Astrocyte (in vitro differentiated cells and primary cell): ENCODE measurements at regions not wholly inside any gene's neighbourhood (a gene's known extent, or its start where the extent isn't known, plus 50 kb on each side); places are given as distances from the start of the nearest gene placed in this dataset.

Source experiments
- DNase-seq: peaks from one replicate; pipeline ENCODE4 v3.0.0-alpha.2; 2010; ENCODE audit warnings: low read depth
- FAIRE-seq: peaks from 2 replicates; lab custom pipeline; 2011; peaks lifted over from hg19 to GRCh38; lab: Jason Lieb, UNC
- H2AFZ ChIP-seq: 2 replicates; pipeline ENCODE4 v1.6.0; 2012; ENCODE audit warnings: low read depth, low read length, inconsistent platforms
- H3K27ac ChIP-seq: 2 replicates; pipeline ENCODE4 v1.5.1; 2011; ENCODE audit warnings: low read depth, low read length, inconsistent platforms
- H3K27me3 ChIP-seq: 2 replicates; pipeline ENCODE4 v1.6.0; 2011; ENCODE audit warnings: low read length, inconsistent platforms; ENCODE audit not compliant: insufficient read depth
- H3K36me3 ChIP-seq: 2 replicates; pipeline ENCODE4 v1.5.1; 2011; ENCODE audit warnings: low read length, inconsistent platforms; ENCODE audit not compliant: insufficient read depth
- H3K4me1 ChIP-seq: 2 replicates; pipeline ENCODE4 v1.5.1; 2011; ENCODE audit warnings: low read length, inconsistent platforms; ENCODE audit not compliant: insufficient read depth
- H3K4me2 ChIP-seq: 2 replicates; pipeline ENCODE4 v1.6.0; 2012; ENCODE audit warnings: low read length, inconsistent platforms
- H3K4me3 ChIP-seq: 2 replicates; pipeline ENCODE4 v1.5.1; 2011; ENCODE audit warnings: low read depth, mild to moderate bottlenecking, low read length, inconsistent platforms; ENCODE audit not compliant: insufficient read depth
- H3K79me2 ChIP-seq: 2 replicates; pipeline ENCODE4 v1.6.0; 2012; ENCODE audit warnings: mild to moderate bottlenecking, low read length, inconsistent platforms; ENCODE audit not compliant: insufficient read depth
- H3K9ac ChIP-seq: 2 replicates; pipeline ENCODE4 v1.6.0; 2012; ENCODE audit warnings: mild to moderate bottlenecking, low read length, inconsistent platforms
- H3K9me3 ChIP-seq: 2 replicates; pipeline ENCODE4 v1.5.1; 2012; ENCODE audit warnings: low read depth, mild to moderate bottlenecking, low read length, inconsistent platforms; ENCODE audit not compliant: insufficient read depth
- H4K20me1 ChIP-seq: 2 replicates; pipeline ENCODE4 v1.6.0; 2012; ENCODE audit warnings: low read length, inconsistent platforms; ENCODE audit not compliant: insufficient read depth
- H3K27ac Mint-ChIP-seq: one replicate; pipeline ENCODE4 v1.8.0; 2021; ENCODE audit warnings: mild to moderate bottlenecking, mixed read lengths; ENCODE audit not compliant: unreplicated experiment
- H3K27me3 Mint-ChIP-seq: one replicate; pipeline ENCODE4 v1.8.0; 2021; ENCODE audit warnings: low read depth, mixed read lengths; ENCODE audit not compliant: unreplicated experiment
- H3K36me3 Mint-ChIP-seq: one replicate; pipeline ENCODE4 v1.8.0; 2021; ENCODE audit warnings: low read depth, mixed read lengths; ENCODE audit not compliant: unreplicated experiment
- H3K4me1 Mint-ChIP-seq: one replicate; pipeline ENCODE4 v1.8.0; 2021; ENCODE audit warnings: low read depth, mixed read lengths; ENCODE audit not compliant: unreplicated experiment
- H3K4me3 Mint-ChIP-seq: one replicate; pipeline ENCODE4 v1.8.0; 2021; ENCODE audit warnings: mild to moderate bottlenecking, moderate library complexity, mixed read lengths; ENCODE audit not compliant: unreplicated experiment
- H3K9me3 Mint-ChIP-seq: one replicate; pipeline ENCODE4 v1.8.0; 2021; ENCODE audit warnings: mild to moderate bottlenecking, mixed read lengths; ENCODE audit not compliant: unreplicated experiment
- CTCF ChIP-seq: IDR thresholded peaks from 2 replicates; pipeline ENCODE4 v1.5.1; 2011; ENCODE audit warnings: low read depth, mild to moderate bottlenecking, inconsistent platforms, low read length, moderate library complexity; ENCODE audit not compliant: insufficient read depth
- EZH2 ChIP-seq: IDR thresholded peaks from 2 replicates; pipeline ENCODE4 v1.6.1; 2012; ENCODE audit warnings: mild to moderate bottlenecking, low read length, inconsistent platforms; ENCODE audit not compliant: insufficient read depth

- FAIRE-seq (no peak), DNase-seq (peak; percentile 23)
- H3K27ac ChIP-seq, result no peak overlapping the region
- peaks cover 17% of the 10 kb centered on the region for H3K27me3 ChIP-seq
- H3K36me3 ChIP-seq, result no peaks in the 10 kb centered on the region
- H3K79me2 ChIP-seq, result no peaks in the 10 kb centered on the region
- Mint-ChIP-seq H3K4me3 (no peak overlapping the region), H3K9me3 (peaks cover 6% of the 10 kb centered on the region), H3K27ac (no peak overlapping the region), H3K27me3 (peaks cover 62% of the 10 kb centered on the region), H3K4me1 (peaks cover 10% of the 10 kb centered on the region), H3K36me3 (no peaks in the 10 kb centered on the region)
- H3K9ac ChIP-seq, result no peak overlapping the region
- H3K4me1 ChIP-seq, result peaks cover 3% of the 10 kb centered on the region
- no peak overlapping the region for H3K4me2 ChIP-seq
- H3K9me3 ChIP-seq, result no peaks in the 10 kb centered on the region
- no peak overlapping the region for H2AFZ ChIP-seq
- H4K20me1 ChIP-seq, result no peaks in the 10 kb centered on the region
- H3K4me3 ChIP-seq, result no peak overlapping the region
- TF ChIP-seq CTCF, result no peak
- no peak for TF ChIP-seq EZH2
These were observed 172.8 kb upstream of the PMEPA1 start for GRCh38 chr20:57882451-57883161.

GRCh38 chr20:57881466-57882385, 171.9 kb upstream of the PMEPA1 start:
- no peak for FAIRE-seq
- peaks cover 3% of the 10 kb centered on the region for H3K4me1 ChIP-seq
- no peak overlapping the region for H3K4me2 ChIP-seq
- Mint-ChIP-seq H3K4me3 (no peak overlapping the region), H3K27ac (no peak overlapping the region), H3K36me3 (no peaks in the 10 kb centered on the region), H3K27me3 (peaks cover 68% of the 10 kb centered on the region), H3K4me1 (peaks cover 10% of the 10 kb centered on the region), H3K9me3 (peaks cover under 1% of the 10 kb centered on the region)
- TF ChIP-seq CTCF (no peak), EZH2 (no peak)
- H2AFZ ChIP-seq, result no peak overlapping the region
- H3K4me3 ChIP-seq, result no peak overlapping the region
- H3K79me2 ChIP-seq, result no peaks in the 10 kb centered on the region
- no peaks in the 10 kb centered on the region for H4K20me1 ChIP-seq
- H3K27me3 ChIP-seq, result peaks cover 23% of the 10 kb centered on the region
- H3K27ac ChIP-seq, result no peak overlapping the region
- DNase-seq, result no peak
- no peak overlapping the region for H3K9ac ChIP-seq
- no peaks in the 10 kb centered on the region for H3K36me3 ChIP-seq
- no peaks in the 10 kb centered on the region for H3K9me3 ChIP-seq

GRCh38 chr20:57880571-57880892, 170.7 kb upstream of the PMEPA1 start:
- no peak for TF ChIP-seq CTCF
- TF ChIP-seq EZH2, result no peak
- Histone ChIP-seq H3K4me3 (no peak overlapping the region), H3K36me3 (no peaks in the 10 kb centered on the region), H3K27ac (no peak overlapping the region), H3K4me1 (peaks cover 3% of the 10 kb centered on the region), H3K27me3 (peaks cover 26% of the 10 kb centered on the region), H3K9me3 (no peaks in the 10 kb centered on the region), H4K20me1 (no peaks in the 10 kb centered on the region), H3K9ac (no peak overlapping the region), H3K4me2 (no peak overlapping the region), H3K79me2 (no peaks in the 10 kb centered on the region), H2AFZ (no peak overlapping the region)
- FAIRE-seq (no peak), DNase-seq (no peak)
- H3K36me3 Mint-ChIP-seq, result no peaks in the 10 kb centered on the region
- peaks cover 10% of the 10 kb centered on the region for H3K4me1 Mint-ChIP-seq
- H3K9me3 Mint-ChIP-seq, result no peaks in the 10 kb centered on the region
- peaks cover 73% of the 10 kb centered on the region for H3K27me3 Mint-ChIP-seq
- H3K27ac Mint-ChIP-seq, result no peak overlapping the region
- no peak overlapping the region for H3K4me3 Mint-ChIP-seq
